H9 (cell line): ENCODE measurements at regions not wholly inside any gene's neighbourhood (a gene's known extent, or its start where the extent isn't known, plus 50 kb on each side); places are given as distances from the start of the nearest gene placed in this dataset.

ENCODE experiments used
- DNase-seq: peaks from one replicate; pipeline ENCODE4 v3.0.0-alpha.2; 2017
- H2AFZ ChIP-seq: one replicate; pipeline ENCODE4 v1.6.1; 2013; ENCODE audit warnings: mild to moderate bottlenecking, low read length, control low read depth, moderate library complexity
- H2AK5ac ChIP-seq: 2 replicates; pipeline ENCODE4 v1.6.1; 2013; ENCODE audit warnings: low read length, control low read depth, mixed read lengths; ENCODE audit not compliant: insufficient read length
- H2BK120ac ChIP-seq: one replicate; pipeline ENCODE4 v1.6.1; 2013; ENCODE audit warnings: low read depth, mild to moderate bottlenecking, low read length, control low read depth, inconsistent platforms; ENCODE audit not compliant: poor library complexity, severe bottlenecking
- H2BK12ac ChIP-seq: 2 replicates; pipeline ENCODE4 v1.6.1; 2013; ENCODE audit warnings: low read length, control low read depth, mixed read lengths, low read depth; ENCODE audit not compliant: insufficient read length
- H2BK15ac ChIP-seq: 2 replicates; pipeline ENCODE4 v1.6.1; 2013; ENCODE audit warnings: low read depth, low read length, control low read depth
- H2BK20ac ChIP-seq: one replicate; pipeline ENCODE4 v1.6.1; 2013; ENCODE audit warnings: low read depth, mild to moderate bottlenecking, low read length, control low read depth, inconsistent platforms; ENCODE audit not compliant: poor library complexity, severe bottlenecking
- H2BK5ac ChIP-seq: 2 replicates; pipeline ENCODE4 v1.6.1; 2013; ENCODE audit warnings: low read length, control low read depth, mixed read lengths; ENCODE audit not compliant: insufficient read length
- H3K14ac ChIP-seq: 2 replicates; pipeline ENCODE4 v1.6.1; 2013; ENCODE audit warnings: low read length, control low read depth; ENCODE audit not compliant: insufficient read depth
- H3K18ac ChIP-seq: 2 replicates; pipeline ENCODE4 v1.6.1; 2013; ENCODE audit warnings: low read depth, mild to moderate bottlenecking, mixed read lengths, low read length, control low read depth; ENCODE audit not compliant: insufficient read length
- H3K23ac ChIP-seq: 2 replicates; pipeline ENCODE4 v1.6.1; 2013; ENCODE audit warnings: low read length, control low read depth, mixed read lengths, low read depth; ENCODE audit not compliant: insufficient read length
- H3K23me2 ChIP-seq: 2 replicates; pipeline ENCODE4 v1.6.1; 2013; ENCODE audit warnings: low read depth, mild to moderate bottlenecking, mixed read lengths, low read length, control low read depth; ENCODE audit not compliant: insufficient read length, poor library complexity, severe bottlenecking
- H3K27ac ChIP-seq: 2 replicates; pipeline ENCODE4 v1.5.1; 2013; ENCODE audit warnings: low read length, control low read depth, mixed read lengths, low read depth; ENCODE audit not compliant: insufficient read length
- H3K27me3 ChIP-seq: 2 replicates; pipeline ENCODE4 v1.6.1; 2013; ENCODE audit warnings: low read length, control low read depth, inconsistent platforms; ENCODE audit not compliant: insufficient read depth
- H3K4ac ChIP-seq: 2 replicates; pipeline ENCODE4 v1.6.1; 2013; ENCODE audit warnings: low read depth, mild to moderate bottlenecking, control low read depth, inconsistent platforms, low read length, moderate library complexity
- H3K4me1 ChIP-seq: 2 replicates; pipeline ENCODE4 v1.6.1; 2013; ENCODE audit warnings: low read length, control low read depth, inconsistent platforms; ENCODE audit not compliant: insufficient read depth
- H3K4me2 ChIP-seq: 2 replicates; pipeline ENCODE4 v1.6.1; 2013; ENCODE audit warnings: low read length, control low read depth, mixed read lengths; ENCODE audit not compliant: insufficient read length, insufficient read depth
- H3K56ac ChIP-seq: 2 replicates; pipeline ENCODE4 v1.6.1; 2013; ENCODE audit warnings: low read depth, mild to moderate bottlenecking, mixed read lengths, low read length, control low read depth; ENCODE audit not compliant: insufficient read length
- H3K79me1 ChIP-seq: 2 replicates; pipeline ENCODE4 v1.6.1; 2013; ENCODE audit warnings: low read depth, mild to moderate bottlenecking, moderate library complexity, low read length, control low read depth, inconsistent platforms; ENCODE audit not compliant: insufficient read depth, poor library complexity, severe bottlenecking
- H3K79me2 ChIP-seq: 2 replicates; pipeline ENCODE4 v1.6.1; 2013; ENCODE audit warnings: low read length, control low read depth, inconsistent platforms; ENCODE audit not compliant: insufficient read depth
- H3K9ac ChIP-seq: 2 replicates; pipeline ENCODE4 v1.6.1; 2013; ENCODE audit warnings: low read length, control low read depth, mixed read lengths; ENCODE audit not compliant: insufficient read length; ENCODE audit errors: extremely low read depth
- H3K9me3 ChIP-seq: one replicate; pipeline ENCODE4 v1.6.1; 2013; ENCODE audit warnings: low read depth, low read length, inconsistent platforms; ENCODE audit not compliant: control insufficient read depth
- H3T11ph ChIP-seq: one replicate; pipeline ENCODE4 v1.6.1; 2013; ENCODE audit warnings: mild to moderate bottlenecking, low read length, control low read depth, inconsistent platforms
- H4K20me1 ChIP-seq: one replicate; pipeline ENCODE4 v1.6.1; 2013; ENCODE audit not compliant: control insufficient read depth, insufficient read length, insufficient read depth
- H4K5ac ChIP-seq: 2 replicates; pipeline ENCODE4 v1.6.1; 2013; ENCODE audit warnings: low read depth, mild to moderate bottlenecking, mixed read lengths, low read length, control low read depth; ENCODE audit not compliant: insufficient read length
- H4K8ac ChIP-seq: replicated peaks from 2 replicates; pipeline ENCODE4 v1.6.1; 2013; ENCODE audit warnings: low read length, control low read depth, mixed read lengths, low read depth; ENCODE audit not compliant: insufficient read length
- H4K91ac ChIP-seq: 2 replicates; pipeline ENCODE4 v1.6.1; 2013; ENCODE audit warnings: low read depth, mild to moderate bottlenecking, moderate library complexity, mixed read lengths, low read length, control low read depth; ENCODE audit not compliant: insufficient read length
- H3K27ac Mint-ChIP-seq, 3 experiments: 2 replicates in 2 of 3; 3 replicates in 1 of 3; pipeline ENCODE4 v1.8.0; 2020 to 2021; ENCODE audit warnings: mixed read lengths in 3 of 3, mild to moderate bottlenecking in 1 of 3, moderate library complexity in 1 of 3
- H3K27me3 Mint-ChIP-seq: 2 replicates; pipeline ENCODE4 v1.8.0; 2021; ENCODE audit warnings: low read depth, mild to moderate bottlenecking, moderate library complexity, mixed read lengths
- H3K36me3 Mint-ChIP-seq, 3 experiments: 2 replicates in 2 of 3; 3 replicates in 1 of 3; pipeline ENCODE4 v1.8.0; 2020 to 2021; ENCODE audit warnings: low read depth in 3 of 3, mixed read lengths in 3 of 3; ENCODE audit not compliant: insufficient read depth in 1 of 3
- H3K4me1 Mint-ChIP-seq, 2 experiments: 2 replicates each; pipeline ENCODE4 v1.8.0; 2020; ENCODE audit warnings: mixed read lengths in 2 of 2
- H3K4me3 Mint-ChIP-seq, 2 experiments: 2 replicates in 1 of 2; 3 replicates in 1 of 2; pipeline ENCODE4 v1.8.0; 2020 to 2021; ENCODE audit warnings: mild to moderate bottlenecking in 2 of 2, mixed read lengths in 2 of 2, moderate library complexity in 1 of 2
- H3K9me3 Mint-ChIP-seq, 2 experiments: 2 replicates in 1 of 2; 3 replicates in 1 of 2; pipeline ENCODE4 v1.8.0; 2020; ENCODE audit warnings: mild to moderate bottlenecking in 2 of 2, mixed read lengths in 2 of 2, moderate library complexity in 1 of 2
- CTCF ChIP-seq: fragments of 200-600 bp; sonication (generic); conservative IDR thresholded peaks from 3 replicates; pipeline ENCODE4 v1.8.0; 2021; ENCODE audit warnings: antibody characterized with exemption, mild to moderate bottlenecking
- WGBS: extraction: QIAGEN DNeasy Blood & Tissue Kit; methylation state at CpG from one replicate; pipeline ENCODE4 v1.1.7; 2013; ENCODE audit warnings: missing lambda C conversion rate, low lambda C conversion rate, mixed read lengths; ENCODE audit not compliant: insufficient read length; ENCODE audit errors: extremely low coverage; 5-methylcytosine and 5-hydroxymethylcytosine counted together

DNA sequence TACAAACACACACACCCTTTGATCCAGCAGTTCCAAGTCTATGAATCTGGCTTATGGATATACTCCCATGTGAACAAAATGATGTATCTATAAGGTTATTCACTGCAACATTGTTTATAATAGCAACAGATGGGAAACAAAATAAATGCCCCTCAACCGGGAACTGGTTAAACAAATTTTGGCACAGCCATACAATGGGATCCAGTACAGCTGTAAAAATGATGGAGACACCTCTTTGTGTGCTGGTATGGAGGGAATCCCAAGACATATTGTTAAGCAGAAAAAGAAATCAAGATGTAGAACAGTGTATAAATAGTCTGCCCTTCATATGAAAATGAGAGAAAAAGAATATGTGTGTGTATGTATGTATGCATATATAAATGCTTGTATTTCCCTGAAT, 155.5 kb downstream of the SNX10 start:
- H4K91ac ChIP-seq: no peak overlapping the region
- H3K9me3 ChIP-seq: no peaks in the 10 kb centered on the region
- Mint-ChIP-seq H3K27ac (no peak overlapping the region), H3K9me3 (no peaks in the 10 kb centered on the region), H3K36me3 (no peaks in the 10 kb centered on the region), H3K27me3 (no peaks in the 10 kb centered on the region; the same call in 1 of the 2 replicates), H3K4me1 (peaks cover 11 to 22% of the 10 kb centered on the region in 2 experiments), H3K4me3 (no peak overlapping the region)
- H3K23me2 ChIP-seq: no peaks in the 10 kb centered on the region
- no peak overlapping the region for H3K18ac ChIP-seq
- no peak overlapping the region for H2AK5ac ChIP-seq
- H3K14ac ChIP-seq: no peak overlapping the region
- no peak overlapping the region for H2AFZ ChIP-seq
- no peak overlapping the region for H3K23ac ChIP-seq
- H3K4me2 ChIP-seq: no peak overlapping the region
- no peak for DNase-seq
- H3T11ph ChIP-seq: no peak overlapping the region
- no peaks in the 10 kb centered on the region for H3K27me3 ChIP-seq
- H3K79me2 ChIP-seq: no peaks in the 10 kb centered on the region
- no peak overlapping the region for H3K4ac ChIP-seq
- H2BK20ac ChIP-seq: no peak overlapping the region
- no CpG with 5 or more reads among the region's 1 CpG for WGBS
- H2BK120ac ChIP-seq: no peak overlapping the region
- H3K79me1 ChIP-seq: no peaks in the 10 kb centered on the region
- peaks cover 1% of the 10 kb centered on the region; the same call in 1 of the 2 replicates for H3K4me1 ChIP-seq
- TF ChIP-seq CTCF: no peak
- H2BK5ac ChIP-seq: no peak overlapping the region
- no peak overlapping the region for H3K27ac ChIP-seq
- no peak overlapping the region for H3K56ac ChIP-seq
- no peak overlapping the region for H3K9ac ChIP-seq
- H2BK15ac ChIP-seq: no peak overlapping the region
- no peak overlapping the region for H4K5ac ChIP-seq
- H4K20me1 ChIP-seq: no peaks in the 10 kb centered on the region
- H4K8ac ChIP-seq: no peak overlapping the region
- no peak overlapping the region for H2BK12ac ChIP-seq
